ENCODE measurements at regions not wholly inside any gene's neighbourhood (a gene's known extent, or its start where the extent isn't known, plus 50 kb on each side); places are given as distances from the start of the nearest gene placed in this dataset.

- Histone ChIP-seq H3K27me3 (ENCODE audit: insufficient read depth, low read length) (no peaks in the 10 kb centered on the region), H4K20me1 (ENCODE audit: insufficient read depth, low read length) (no peaks in the 10 kb centered on the region), H3K79me2 (ENCODE audit: insufficient read depth, low read length) (no peaks in the 10 kb centered on the region), H3K9me3 (ENCODE audit: low read depth, low read length) (no peaks in the 10 kb centered on the region), H3K36me3 (ENCODE audit: insufficient read depth, low read length) (no peaks in the 10 kb centered on the region), H2AFZ (ENCODE audit: low read length) (no peak overlapping the region), H3K4me2 (ENCODE audit: insufficient read depth, low read length) (no peak overlapping the region), H3K4me3 (ENCODE audit: insufficient read depth, low read length) (no peak overlapping the region), H3K4me1 (ENCODE audit: insufficient read depth, low read length) (no peaks in the 10 kb centered on the region), H3K27ac (ENCODE audit: low read depth, low read length) (no peak overlapping the region)
- TF ChIP-seq CTCF (IDR thresholded peaks at IDR 0.05; ENCODE audit: extremely low read depth, low read depth, low read length) = no peak
- DNase-seq (ENCODE audit: insufficient read length, low spot score, missing footprints) = no peak
Measured at GRCh38 chr13:64069892-64070291, 2654.2 kb upstream of the PCDH20 start.

DNA sequence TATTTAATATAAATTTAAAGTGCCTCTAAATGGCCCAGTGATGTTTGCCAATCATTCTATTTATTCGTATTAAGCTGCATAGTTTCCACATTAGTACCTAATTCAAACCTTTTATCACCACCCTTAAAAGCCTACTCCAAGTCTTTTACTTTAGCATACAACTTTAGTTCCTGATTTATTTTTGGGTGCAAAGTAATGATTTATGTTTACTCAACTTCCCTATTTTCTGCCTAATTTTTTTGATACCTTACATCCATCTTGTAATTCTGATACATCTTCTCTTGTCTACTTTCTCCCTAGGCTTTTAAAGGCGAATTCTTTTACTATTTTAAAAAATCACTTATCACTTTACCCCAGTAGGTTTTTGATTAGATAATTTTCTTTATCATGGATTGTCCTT, 2651.1 kb upstream of the PCDH20 start:
- Histone ChIP-seq H4K20me1 (ENCODE audit: insufficient read depth, low read length) (no peaks in the 10 kb centered on the region), H3K9me3 (ENCODE audit: low read depth, low read length) (no peaks in the 10 kb centered on the region), H3K4me2 (ENCODE audit: insufficient read depth, low read length) (no peak overlapping the region), H3K4me1 (ENCODE audit: insufficient read depth, low read length) (no peaks in the 10 kb centered on the region), H2AFZ (ENCODE audit: low read length) (no peak overlapping the region), H3K27me3 (ENCODE audit: insufficient read depth, low read length) (no peaks in the 10 kb centered on the region), H3K36me3 (ENCODE audit: insufficient read depth, low read length) (no peaks in the 10 kb centered on the region), H3K4me3 (ENCODE audit: insufficient read depth, low read length) (no peak overlapping the region), H3K79me2 (ENCODE audit: insufficient read depth, low read length) (no peaks in the 10 kb centered on the region), H3K27ac (ENCODE audit: low read depth, low read length) (no peak overlapping the region)
- no peak for DNase-seq (ENCODE audit: insufficient read length, low spot score, missing footprints)
- no peak for TF ChIP-seq CTCF (IDR thresholded peaks at IDR 0.05; ENCODE audit: extremely low read depth, low read depth, low read length)

GRCh38 chr13:64061649-64062048, 2646.0 kb upstream of the PCDH20 start:
- H3K9me3 ChIP-seq (ENCODE audit: low read depth, low read length) = no peaks in the 10 kb centered on the region
- no peak for TF ChIP-seq CTCF (IDR thresholded peaks at IDR 0.05; ENCODE audit: extremely low read depth, low read depth, low read length)
- no peaks in the 10 kb centered on the region for H3K27me3 ChIP-seq (ENCODE audit: insufficient read depth, low read length)
- H3K4me2 ChIP-seq (ENCODE audit: insufficient read depth, low read length) = no peak overlapping the region
- H2AFZ ChIP-seq (ENCODE audit: low read length) = no peak overlapping the region
- H3K79me2 ChIP-seq (ENCODE audit: insufficient read depth, low read length) = no peaks in the 10 kb centered on the region
- H3K4me3 ChIP-seq (ENCODE audit: insufficient read depth, low read length) = no peak overlapping the region
- no peaks in the 10 kb centered on the region for H3K36me3 ChIP-seq (ENCODE audit: insufficient read depth, low read length)
- H4K20me1 ChIP-seq (ENCODE audit: insufficient read depth, low read length) = no peaks in the 10 kb centered on the region
- no peak overlapping the region for H3K27ac ChIP-seq (ENCODE audit: low read depth, low read length)
- no peaks in the 10 kb centered on the region for H3K4me1 ChIP-seq (ENCODE audit: insufficient read depth, low read length)
- no peak for DNase-seq (ENCODE audit: insufficient read length, low spot score, missing footprints)

- Histone ChIP-seq H3K79me2 (ENCODE audit: insufficient read depth, low read length) (no peaks in the 10 kb centered on the region), H3K27ac (ENCODE audit: low read depth, low read length) (no peak overlapping the region), H3K9me3 (ENCODE audit: low read depth, low read length) (no peaks in the 10 kb centered on the region), H3K4me3 (ENCODE audit: insufficient read depth, low read length) (no peak overlapping the region), H3K36me3 (ENCODE audit: insufficient read depth, low read length) (no peaks in the 10 kb centered on the region), H3K4me2 (ENCODE audit: insufficient read depth, low read length) (no peak overlapping the region), H3K4me1 (ENCODE audit: insufficient read depth, low read length) (no peaks in the 10 kb centered on the region), H3K27me3 (ENCODE audit: insufficient read depth, low read length) (no peaks in the 10 kb centered on the region), H2AFZ (ENCODE audit: low read length) (no peak overlapping the region), H4K20me1 (ENCODE audit: insufficient read depth, low read length) (no peaks in the 10 kb centered on the region)
- no peak for TF ChIP-seq CTCF (IDR thresholded peaks at IDR 0.05; ENCODE audit: extremely low read depth, low read depth, low read length)
- DNase-seq (ENCODE audit: insufficient read length, low spot score, missing footprints) = no peak
Measured at GRCh38 chr13:64057372-64058020, 2641.8 kb upstream of the PCDH20 start.

All from osteoblast (primary cell).